H9 (cell line): ENCODE measurements at regions not wholly inside any gene's neighbourhood (a gene's known extent, or its start where the extent isn't known, plus 50 kb on each side); places are given as distances from the start of the nearest gene placed in this dataset.

ENCODE experiments used
- DNase-seq: peaks from one replicate; pipeline ENCODE4 v3.0.0-alpha.2; 2017
- H2AFZ ChIP-seq: one replicate; pipeline ENCODE4 v1.6.1; 2013; ENCODE audit warnings: mild to moderate bottlenecking, low read length, control low read depth, moderate library complexity
- H2AK5ac ChIP-seq: 2 replicates; pipeline ENCODE4 v1.6.1; 2013; ENCODE audit warnings: low read length, control low read depth, mixed read lengths; ENCODE audit not compliant: insufficient read length
- H2BK120ac ChIP-seq: one replicate; pipeline ENCODE4 v1.6.1; 2013; ENCODE audit warnings: low read depth, mild to moderate bottlenecking, low read length, control low read depth, inconsistent platforms; ENCODE audit not compliant: poor library complexity, severe bottlenecking
- H2BK12ac ChIP-seq: 2 replicates; pipeline ENCODE4 v1.6.1; 2013; ENCODE audit warnings: low read length, control low read depth, mixed read lengths, low read depth; ENCODE audit not compliant: insufficient read length
- H2BK15ac ChIP-seq: 2 replicates; pipeline ENCODE4 v1.6.1; 2013; ENCODE audit warnings: low read depth, low read length, control low read depth
- H2BK20ac ChIP-seq: one replicate; pipeline ENCODE4 v1.6.1; 2013; ENCODE audit warnings: low read depth, mild to moderate bottlenecking, low read length, control low read depth, inconsistent platforms; ENCODE audit not compliant: poor library complexity, severe bottlenecking
- H2BK5ac ChIP-seq: 2 replicates; pipeline ENCODE4 v1.6.1; 2013; ENCODE audit warnings: low read length, control low read depth, mixed read lengths; ENCODE audit not compliant: insufficient read length
- H3K14ac ChIP-seq: 2 replicates; pipeline ENCODE4 v1.6.1; 2013; ENCODE audit warnings: low read length, control low read depth; ENCODE audit not compliant: insufficient read depth
- H3K18ac ChIP-seq: 2 replicates; pipeline ENCODE4 v1.6.1; 2013; ENCODE audit warnings: low read depth, mild to moderate bottlenecking, mixed read lengths, low read length, control low read depth; ENCODE audit not compliant: insufficient read length
- H3K23ac ChIP-seq: 2 replicates; pipeline ENCODE4 v1.6.1; 2013; ENCODE audit warnings: low read length, control low read depth, mixed read lengths, low read depth; ENCODE audit not compliant: insufficient read length
- H3K23me2 ChIP-seq: 2 replicates; pipeline ENCODE4 v1.6.1; 2013; ENCODE audit warnings: low read depth, mild to moderate bottlenecking, mixed read lengths, low read length, control low read depth; ENCODE audit not compliant: insufficient read length, poor library complexity, severe bottlenecking
- H3K27ac ChIP-seq: 2 replicates; pipeline ENCODE4 v1.5.1; 2013; ENCODE audit warnings: low read length, control low read depth, mixed read lengths, low read depth; ENCODE audit not compliant: insufficient read length
- H3K27me3 ChIP-seq: 2 replicates; pipeline ENCODE4 v1.6.1; 2013; ENCODE audit warnings: low read length, control low read depth, inconsistent platforms; ENCODE audit not compliant: insufficient read depth
- H3K4ac ChIP-seq: 2 replicates; pipeline ENCODE4 v1.6.1; 2013; ENCODE audit warnings: low read depth, mild to moderate bottlenecking, control low read depth, inconsistent platforms, low read length, moderate library complexity
- H3K4me1 ChIP-seq: 2 replicates; pipeline ENCODE4 v1.6.1; 2013; ENCODE audit warnings: low read length, control low read depth, inconsistent platforms; ENCODE audit not compliant: insufficient read depth
- H3K4me2 ChIP-seq: 2 replicates; pipeline ENCODE4 v1.6.1; 2013; ENCODE audit warnings: low read length, control low read depth, mixed read lengths; ENCODE audit not compliant: insufficient read length, insufficient read depth
- H3K56ac ChIP-seq: 2 replicates; pipeline ENCODE4 v1.6.1; 2013; ENCODE audit warnings: low read depth, mild to moderate bottlenecking, mixed read lengths, low read length, control low read depth; ENCODE audit not compliant: insufficient read length
- H3K79me1 ChIP-seq: 2 replicates; pipeline ENCODE4 v1.6.1; 2013; ENCODE audit warnings: low read depth, mild to moderate bottlenecking, moderate library complexity, low read length, control low read depth, inconsistent platforms; ENCODE audit not compliant: insufficient read depth, poor library complexity, severe bottlenecking
- H3K79me2 ChIP-seq: 2 replicates; pipeline ENCODE4 v1.6.1; 2013; ENCODE audit warnings: low read length, control low read depth, inconsistent platforms; ENCODE audit not compliant: insufficient read depth
- H3K9ac ChIP-seq: 2 replicates; pipeline ENCODE4 v1.6.1; 2013; ENCODE audit warnings: low read length, control low read depth, mixed read lengths; ENCODE audit not compliant: insufficient read length; ENCODE audit errors: extremely low read depth
- H3K9me3 ChIP-seq: one replicate; pipeline ENCODE4 v1.6.1; 2013; ENCODE audit warnings: low read depth, low read length, inconsistent platforms; ENCODE audit not compliant: control insufficient read depth
- H3T11ph ChIP-seq: one replicate; pipeline ENCODE4 v1.6.1; 2013; ENCODE audit warnings: mild to moderate bottlenecking, low read length, control low read depth, inconsistent platforms
- H4K20me1 ChIP-seq: one replicate; pipeline ENCODE4 v1.6.1; 2013; ENCODE audit not compliant: control insufficient read depth, insufficient read length, insufficient read depth
- H4K5ac ChIP-seq: 2 replicates; pipeline ENCODE4 v1.6.1; 2013; ENCODE audit warnings: low read depth, mild to moderate bottlenecking, mixed read lengths, low read length, control low read depth; ENCODE audit not compliant: insufficient read length
- H4K8ac ChIP-seq: replicated peaks from 2 replicates; pipeline ENCODE4 v1.6.1; 2013; ENCODE audit warnings: low read length, control low read depth, mixed read lengths, low read depth; ENCODE audit not compliant: insufficient read length
- H4K91ac ChIP-seq: 2 replicates; pipeline ENCODE4 v1.6.1; 2013; ENCODE audit warnings: low read depth, mild to moderate bottlenecking, moderate library complexity, mixed read lengths, low read length, control low read depth; ENCODE audit not compliant: insufficient read length
- H3K27ac Mint-ChIP-seq, 3 experiments: 2 replicates in 2 of 3; 3 replicates in 1 of 3; pipeline ENCODE4 v1.8.0; 2020 to 2021; ENCODE audit warnings: mixed read lengths in 3 of 3, mild to moderate bottlenecking in 1 of 3, moderate library complexity in 1 of 3
- H3K27me3 Mint-ChIP-seq: 2 replicates; pipeline ENCODE4 v1.8.0; 2021; ENCODE audit warnings: low read depth, mild to moderate bottlenecking, moderate library complexity, mixed read lengths
- H3K36me3 Mint-ChIP-seq, 3 experiments: 2 replicates in 2 of 3; 3 replicates in 1 of 3; pipeline ENCODE4 v1.8.0; 2020 to 2021; ENCODE audit warnings: low read depth in 3 of 3, mixed read lengths in 3 of 3; ENCODE audit not compliant: insufficient read depth in 1 of 3
- H3K4me1 Mint-ChIP-seq, 2 experiments: 2 replicates each; pipeline ENCODE4 v1.8.0; 2020; ENCODE audit warnings: mixed read lengths in 2 of 2
- H3K4me3 Mint-ChIP-seq, 2 experiments: 2 replicates in 1 of 2; 3 replicates in 1 of 2; pipeline ENCODE4 v1.8.0; 2020 to 2021; ENCODE audit warnings: mild to moderate bottlenecking in 2 of 2, mixed read lengths in 2 of 2, moderate library complexity in 1 of 2
- H3K9me3 Mint-ChIP-seq, 2 experiments: 2 replicates in 1 of 2; 3 replicates in 1 of 2; pipeline ENCODE4 v1.8.0; 2020; ENCODE audit warnings: mild to moderate bottlenecking in 2 of 2, mixed read lengths in 2 of 2, moderate library complexity in 1 of 2
- CTCF ChIP-seq: fragments of 200-600 bp; sonication (generic); conservative IDR thresholded peaks from 3 replicates; pipeline ENCODE4 v1.8.0; 2021; ENCODE audit warnings: antibody characterized with exemption, mild to moderate bottlenecking
- WGBS: extraction: QIAGEN DNeasy Blood & Tissue Kit; methylation state at CpG from one replicate; pipeline ENCODE4 v1.1.7; 2013; ENCODE audit warnings: missing lambda C conversion rate, low lambda C conversion rate, mixed read lengths; ENCODE audit not compliant: insufficient read length; ENCODE audit errors: extremely low coverage; 5-methylcytosine and 5-hydroxymethylcytosine counted together

- no peaks in the 10 kb centered on the region for H3K27me3 ChIP-seq
- no peak overlapping the region for H3K4me2 ChIP-seq
- H3T11ph ChIP-seq: no peak overlapping the region
- H2BK120ac ChIP-seq: no peak overlapping the region
- DNase-seq: no peak
- no peak overlapping the region for H3K4me3 Mint-ChIP-seq
- no peaks in the 10 kb centered on the region for H3K27me3 Mint-ChIP-seq
- no peaks in the 10 kb centered on the region for H3K23me2 ChIP-seq
- H2AFZ ChIP-seq: no peak overlapping the region
- no peak overlapping the region for H4K5ac ChIP-seq
- TF ChIP-seq CTCF: no peak
- no peak overlapping the region for H3K56ac ChIP-seq
- H2BK15ac ChIP-seq: no peak overlapping the region
- peaks cover 10 to 18% of the 10 kb centered on the region in 2 experiments; a peak in 4 of 5 replicates for H3K9me3 Mint-ChIP-seq
- no peak overlapping the region for H3K27ac ChIP-seq
- no CpG with 5 or more reads among the region's 2 CpGs for WGBS
- H4K91ac ChIP-seq: no peak overlapping the region
- H4K8ac ChIP-seq: no peak overlapping the region
- no peak overlapping the region for H3K14ac ChIP-seq
- no peak overlapping the region for H2BK12ac ChIP-seq
- H3K79me1 ChIP-seq: no peaks in the 10 kb centered on the region
- H3K4me1 ChIP-seq: no peaks in the 10 kb centered on the region; the same call in 1 of the 2 replicates
- H4K20me1 ChIP-seq: no peaks in the 10 kb centered on the region
- H3K27ac Mint-ChIP-seq: no peak overlapping the region
- H2AK5ac ChIP-seq: no peak overlapping the region
- H3K9me3 ChIP-seq: no peaks in the 10 kb centered on the region
- no peak overlapping the region for H3K18ac ChIP-seq
- H3K4me1 Mint-ChIP-seq: no peaks in the 10 kb centered on the region
- no peak overlapping the region for H2BK20ac ChIP-seq
- peaks cover 4 to 11% (median 6%) of the 10 kb centered on the region in 3 experiments; a peak in 4 of 7 replicates for H3K36me3 Mint-ChIP-seq
- no peak overlapping the region for H3K4ac ChIP-seq
- H3K9ac ChIP-seq: no peak overlapping the region
- no peak overlapping the region for H2BK5ac ChIP-seq
- H3K23ac ChIP-seq: no peak overlapping the region
- H3K79me2 ChIP-seq: no peaks in the 10 kb centered on the region
Observed at GRCh38 chr4:154946113-154946512, 165.0 kb downstream of the RBM46 start.
